ENCODE measurements at regions not wholly inside any gene's neighbourhood (a gene's known extent, or its start where the extent isn't known, plus 50 kb on each side); places are given as distances from the start of the nearest gene placed in this dataset.

- TF ChIP-seq CTCF (IDR thresholded peaks at IDR 0.05; ENCODE audit: control extremely low read depth, extremely low read depth, low read depth, missing control alignments), result no peak
- ChIA-PET POLR2A (no interaction called here), CTCF (no interaction called here)
- DNase-seq (ENCODE audit: extremely low spot score), result no peak
Measured at GRCh38 chr15:93780073-93780472, 451.3 kb upstream of the MCTP2 start.

DNA sequence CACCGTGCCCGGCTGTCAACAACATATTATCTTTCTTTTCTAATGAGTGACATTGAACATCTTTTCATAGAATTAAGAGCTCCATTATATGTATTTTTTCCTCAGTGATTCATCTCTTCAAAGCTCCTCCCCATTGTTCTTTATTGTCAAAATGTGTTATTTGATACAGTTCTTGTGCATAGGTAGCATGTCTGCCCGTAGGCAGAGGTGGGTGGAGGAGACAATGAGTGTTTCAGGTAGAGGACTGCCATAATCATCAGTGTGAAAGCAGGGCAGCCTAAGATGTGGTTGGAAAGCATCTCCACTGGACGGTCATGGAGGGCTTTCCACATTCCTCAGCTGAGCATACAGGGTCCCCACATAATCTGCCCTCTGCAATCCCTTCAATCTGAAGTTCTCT lies 452.0 kb upstream of the MCTP2 start:
- TF ChIP-seq CTCF (IDR thresholded peaks at IDR 0.05; ENCODE audit: control extremely low read depth, extremely low read depth, low read depth, missing control alignments), result no peak
- no peak for DNase-seq (ENCODE audit: extremely low spot score)
- ChIA-PET POLR2A (no interaction called here), CTCF (no interaction called here)

DNA sequence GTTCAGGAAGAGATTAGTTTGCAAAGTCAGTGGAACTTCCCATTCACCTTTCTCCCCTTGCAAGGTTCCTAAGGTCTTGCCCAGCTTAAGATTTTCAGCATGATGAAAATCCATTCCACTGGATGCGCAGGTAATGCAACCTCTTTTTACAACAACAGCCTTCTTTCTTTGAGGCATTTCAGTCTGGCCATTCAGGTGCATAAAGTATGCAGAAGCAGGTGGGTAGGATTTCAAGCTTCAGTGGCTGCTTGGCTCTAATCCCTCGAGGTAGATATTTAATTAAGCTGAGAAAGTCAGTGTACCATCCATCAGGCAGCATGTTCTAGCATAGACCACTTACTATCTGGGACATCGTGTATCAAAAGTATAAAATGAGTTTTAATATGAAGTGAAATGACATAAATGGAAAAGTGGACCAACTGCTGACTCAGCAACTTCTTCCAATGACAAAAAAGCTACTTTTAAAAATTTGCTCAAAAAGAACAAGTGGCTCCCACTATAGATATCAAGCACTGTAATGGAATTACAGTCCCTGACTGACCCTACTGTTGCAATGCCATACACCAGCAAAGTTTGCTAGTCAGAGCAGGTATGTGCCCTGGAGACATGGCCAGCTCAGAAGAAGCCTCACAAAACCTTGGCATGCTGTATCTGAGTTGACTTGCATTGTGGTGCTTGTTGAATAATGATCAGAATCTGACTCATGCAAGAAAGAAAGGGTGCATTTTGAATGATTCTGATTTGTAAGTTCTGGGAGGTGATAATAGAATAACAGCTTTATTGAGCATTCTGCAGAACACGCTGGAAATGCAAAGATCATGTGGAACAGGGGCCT lies 459.9 kb upstream of the MCTP2 start:
- CTCF ChIA-PET, result interaction anchor here (0.9 kb wide), 1 partner anchor 19 kb away, joined by 3 read pairs; no protein-coding TSS in a partner anchor
- TF ChIP-seq CTCF (IDR thresholded peaks at IDR 0.05; ENCODE audit: control extremely low read depth, extremely low read depth, low read depth, missing control alignments), result no peak
- POLR2A ChIA-PET, result no interaction called here
- DNase-seq (ENCODE audit: extremely low spot score), result no peak

DNA sequence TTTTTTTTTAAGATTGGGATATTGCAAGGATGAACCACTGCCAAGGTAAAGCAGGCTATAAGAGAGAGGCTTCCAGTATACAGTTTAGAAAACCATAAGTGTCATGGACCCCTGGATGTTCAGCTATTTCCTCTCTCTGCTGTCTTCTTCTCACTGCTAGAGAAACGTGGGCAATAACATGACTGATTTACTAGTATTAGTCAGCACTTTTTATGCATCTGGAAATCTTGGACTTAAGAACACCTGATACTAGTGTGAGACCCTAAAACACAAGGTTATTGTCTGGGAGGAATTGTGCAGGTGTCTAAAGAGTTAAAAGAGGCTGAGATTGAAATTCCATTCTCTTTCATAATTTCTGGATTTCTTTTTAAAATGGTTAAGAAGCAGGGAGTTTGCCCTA lies 460.6 kb upstream of the MCTP2 start:
- no peak for TF ChIP-seq CTCF (IDR thresholded peaks at IDR 0.05; ENCODE audit: control extremely low read depth, extremely low read depth, low read depth, missing control alignments)
- no peak for DNase-seq (ENCODE audit: extremely low spot score)
- ChIA-PET CTCF (interaction anchor here (0.9 kb wide), 1 partner anchor 19 kb away, joined by 3 read pairs; no protein-coding TSS in a partner anchor), POLR2A (no interaction called here)

GRCh38 chr15:93762036-93762435 lies 469.3 kb upstream of the MCTP2 start:
- POLR2A ChIA-PET, result no interaction called here
- CTCF ChIA-PET, result no interaction called here
- DNase-seq (ENCODE audit: extremely low spot score), result no peak
- TF ChIP-seq CTCF (IDR thresholded peaks at IDR 0.05; ENCODE audit: control extremely low read depth, extremely low read depth, low read depth, missing control alignments), result no peak

- TF ChIP-seq CTCF (IDR thresholded peaks at IDR 0.05; ENCODE audit: control extremely low read depth, extremely low read depth, low read depth, missing control alignments), result no peak
- CTCF ChIA-PET, result no interaction called here
- no peak for DNase-seq (ENCODE audit: extremely low spot score)
- POLR2A ChIA-PET, result no interaction called here
Measured at GRCh38 chr15:93759629-93760028, 471.7 kb upstream of the MCTP2 start.

Data from GM10248 (cell line).